T-helper 1 cell treated with Interleukin-12 subunit alpha and Interleukin-12 subunit beta and Interleukin-4 antibody, amounts not matched to agents 30 ng/mL and 1 ng/mL, for 36 hours (primary cell): ENCODE measurements at regions not wholly inside any gene's neighbourhood (a gene's known extent, or its start where the extent isn't known, plus 50 kb on each side); places are given as distances from the start of the nearest gene placed in this dataset.
"Not testable (repeated sequence)": the region's sequence is repeated elsewhere in the genome, so short reads cannot be mapped to it uniquely, and the experiment has no call there.

Source experiments
- intact Hi-C: fragments of 100-400 bp; cut with micrococcal nuclease; formaldehyde crosslinking; loops from one replicate; pipeline ENCODE4 v1.15.1; 2024

DNA sequence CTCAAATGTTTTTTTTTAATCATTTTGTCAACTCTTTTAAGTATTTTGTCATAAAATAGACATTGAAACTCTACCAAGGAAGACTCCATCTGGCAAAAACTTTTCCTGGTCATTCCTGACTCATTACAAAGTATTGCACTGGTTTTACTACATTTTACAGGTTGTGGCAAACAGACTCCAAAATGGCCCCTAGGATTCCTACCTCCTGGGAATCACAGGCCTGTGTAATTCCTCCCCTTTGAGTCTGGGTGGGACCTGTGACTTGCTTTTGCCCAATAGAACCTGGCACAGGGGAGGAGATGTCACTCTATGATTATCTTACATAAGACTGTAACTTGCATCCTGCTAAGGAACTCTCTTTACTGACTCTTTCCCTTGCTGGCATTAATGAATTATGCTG is 123.6 kb upstream of the KCNJ6 start:
- intact Hi-C loops: no loop called here

DNA sequence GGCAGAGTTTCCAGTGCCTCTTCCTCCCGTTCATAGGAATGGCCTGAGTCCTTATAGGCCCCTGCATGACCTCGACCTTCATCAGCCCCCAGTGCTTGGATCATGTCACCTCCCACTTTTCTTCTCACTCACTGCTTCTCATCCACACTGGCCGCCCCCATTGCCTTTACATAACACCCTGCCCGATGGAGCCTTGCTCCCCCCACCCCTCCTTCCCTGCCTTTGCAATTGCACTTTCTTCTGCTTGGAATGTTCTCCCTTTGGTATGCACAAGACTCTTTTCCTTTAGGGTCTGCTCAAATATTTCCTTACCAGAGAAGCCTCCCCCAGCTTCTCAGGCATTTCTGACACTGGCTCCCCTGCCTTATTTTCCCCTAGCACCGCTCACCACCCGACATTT is 125.2 kb upstream of the KCNJ6 start:
- intact Hi-C loops: no loop called here

DNA sequence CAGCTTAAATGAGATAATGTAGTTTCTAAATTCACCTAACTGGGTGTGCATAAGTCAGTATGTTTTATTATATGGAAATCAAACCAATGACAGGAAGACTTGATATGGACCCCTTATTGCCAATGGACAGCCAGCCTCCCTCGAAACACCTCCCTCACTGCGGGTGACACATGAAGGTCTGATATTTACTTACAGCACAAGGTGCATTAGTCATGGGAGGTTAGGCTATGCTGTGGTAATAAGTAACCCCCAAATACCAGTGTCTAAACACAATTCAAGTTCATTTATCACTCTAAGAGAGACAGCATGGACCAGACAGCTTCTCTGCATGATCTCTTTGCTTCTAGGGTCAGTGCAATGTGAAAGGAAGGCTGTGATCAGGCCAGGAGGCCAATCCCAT is 126.0 kb upstream of the KCNJ6 start:
- intact Hi-C loops: no loop called here

DNA sequence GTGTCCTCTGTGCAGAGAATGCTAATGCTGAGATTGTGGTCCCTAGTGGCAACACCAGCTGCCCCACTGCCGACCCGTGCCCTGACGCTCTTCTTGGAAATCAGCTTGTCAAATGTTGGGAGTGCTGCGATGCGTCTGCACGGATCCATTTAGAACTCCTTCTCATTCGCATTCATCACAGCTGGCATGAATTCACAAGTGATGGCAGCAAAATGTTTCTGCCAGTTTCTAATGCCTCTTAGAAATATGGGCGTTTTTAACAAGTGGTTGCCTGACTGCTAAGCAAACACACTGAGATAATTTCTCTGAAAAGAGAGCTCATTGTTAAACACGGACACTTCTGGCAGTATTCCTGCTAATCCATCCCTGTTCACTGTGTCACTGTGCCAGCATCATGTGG is 131.9 kb upstream of the KCNJ6 start:
- intact Hi-C loops: no loop called here

DNA sequence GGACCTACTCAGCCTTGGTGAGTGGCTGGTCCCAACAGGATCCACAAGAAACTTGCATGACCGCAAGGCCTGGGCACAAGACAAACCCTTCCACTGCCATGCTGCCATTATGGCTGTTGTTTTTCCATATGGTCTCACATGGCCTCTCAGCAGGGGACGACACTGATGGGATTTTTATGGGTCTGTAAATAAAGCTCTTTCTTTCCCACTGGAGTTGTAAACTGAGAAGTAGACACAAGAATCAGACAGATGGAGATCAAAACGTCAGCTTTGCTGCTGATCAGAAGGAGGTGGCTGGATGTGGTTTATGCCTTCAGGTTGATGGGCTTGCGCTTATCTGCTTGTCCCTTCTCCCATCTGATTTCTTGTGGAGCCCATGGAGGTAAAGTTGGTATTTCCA is 138.1 kb upstream of the KCNJ6 start:
- intact Hi-C loops: no loop called here

DNA sequence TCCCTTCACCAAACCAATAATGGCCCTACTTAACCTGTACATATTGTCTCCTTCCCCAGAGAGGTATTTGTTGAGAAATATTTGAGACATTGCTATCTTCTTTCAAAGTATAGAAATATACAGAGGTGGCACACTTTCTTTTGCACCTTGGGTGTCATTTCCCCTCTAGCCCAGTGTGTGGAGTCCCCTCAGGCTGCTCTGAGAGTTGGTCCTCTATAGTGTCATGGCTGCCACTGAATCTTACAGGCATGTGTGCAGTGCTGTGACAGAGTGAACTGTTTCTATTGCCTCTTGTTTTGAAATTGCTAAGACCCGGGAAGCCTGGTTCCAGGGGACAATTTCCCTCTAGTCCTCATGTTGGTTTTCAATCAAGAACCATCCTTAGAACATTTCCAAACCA is 140.2 kb upstream of the KCNJ6 start:
- intact Hi-C loops: no loop called here

DNA sequence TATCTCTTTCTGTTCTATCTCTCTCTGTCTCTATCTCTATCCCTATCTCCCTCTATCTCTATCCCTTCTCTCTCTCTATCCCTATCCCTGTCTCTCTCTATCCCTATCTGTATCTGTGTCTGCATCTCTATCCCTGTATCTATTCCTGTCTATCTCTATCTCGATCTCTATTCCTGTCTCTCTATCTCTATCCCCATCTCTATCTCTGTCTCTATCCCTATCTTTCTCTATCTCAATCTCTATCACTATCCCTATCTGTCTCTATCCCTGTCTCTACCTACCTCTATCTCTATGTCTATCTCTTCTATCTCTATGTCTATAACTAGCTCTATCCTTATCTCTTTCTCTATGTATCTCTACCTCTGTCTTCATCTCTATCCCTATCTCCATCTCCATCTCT is 141.4 kb upstream of the KCNJ6 start:
- intact Hi-C loops: no loop called here

DNA sequence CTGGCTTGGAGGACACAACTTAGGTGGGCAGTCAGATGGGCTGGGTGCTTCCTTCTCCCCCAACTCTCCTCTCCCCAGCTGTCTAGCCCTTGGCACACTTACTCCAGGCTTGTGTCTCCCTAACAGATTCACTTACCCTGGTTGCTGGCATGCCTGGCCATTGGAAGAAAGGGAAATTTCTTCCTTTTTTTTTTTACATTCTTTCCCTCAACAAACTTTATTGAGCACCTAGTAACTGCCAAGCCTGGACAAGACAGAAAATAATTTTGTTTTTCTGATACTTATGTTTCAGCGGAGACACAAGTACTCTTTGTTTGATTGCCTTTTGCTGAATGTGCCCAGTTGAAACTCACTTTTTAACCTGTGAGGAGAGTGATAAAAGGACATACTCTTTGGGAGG is 144.3 kb upstream of the KCNJ6 start:
- intact Hi-C loops: no loop called here

DNA sequence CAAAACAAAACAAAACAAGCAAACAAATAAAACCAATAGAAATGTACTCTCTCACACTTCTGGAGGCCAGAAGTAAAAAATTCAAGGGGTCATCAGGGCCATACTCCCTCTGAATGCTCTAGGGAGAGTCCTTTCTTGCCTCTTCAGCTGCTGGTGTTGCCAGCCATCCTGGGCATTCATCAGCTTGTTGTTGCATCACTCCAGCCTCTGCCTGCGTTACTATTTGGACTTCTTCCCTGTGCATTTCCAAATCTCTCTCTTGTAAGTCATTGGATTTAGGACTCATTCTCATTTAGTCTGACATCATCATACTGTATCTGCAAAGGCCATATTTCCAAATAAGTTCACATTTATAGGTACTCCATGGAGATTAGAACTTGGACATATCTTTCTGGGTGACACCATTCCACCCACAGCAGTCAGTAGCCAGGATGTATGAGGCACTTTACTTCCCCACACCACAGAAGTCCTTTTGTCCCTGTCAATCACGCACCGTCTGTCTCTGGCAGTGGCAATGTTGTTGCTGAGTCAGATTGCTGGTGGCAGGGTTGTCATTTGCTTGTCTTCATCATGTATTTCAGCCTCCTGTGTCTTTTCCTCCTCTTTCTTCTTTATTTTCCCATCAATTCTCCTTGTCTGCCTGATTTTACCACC is 151.0 kb upstream of the KCNJ6 start:
- intact Hi-C loops: no loop called here

DNA sequence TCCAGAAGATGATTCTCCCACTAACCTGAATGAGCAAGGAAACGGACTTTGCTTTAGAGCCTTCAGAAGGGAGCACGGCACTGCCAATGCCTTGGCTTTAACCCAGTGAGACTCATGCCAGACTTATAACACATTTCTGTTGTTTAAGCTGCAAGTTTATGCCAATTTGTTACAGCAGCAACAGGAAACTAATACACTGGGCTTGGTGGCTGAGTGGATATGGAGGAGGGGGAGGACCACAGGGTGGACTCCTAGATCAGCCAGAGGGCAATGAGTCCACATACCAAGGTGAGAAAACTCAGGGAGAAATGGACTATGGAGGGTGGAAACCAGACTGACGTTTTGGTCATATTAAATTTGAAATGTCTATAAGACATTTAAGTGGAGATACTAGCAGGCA is 156.2 kb upstream of the KCNJ6 start:
- intact Hi-C loops: no loop called here

DNA sequence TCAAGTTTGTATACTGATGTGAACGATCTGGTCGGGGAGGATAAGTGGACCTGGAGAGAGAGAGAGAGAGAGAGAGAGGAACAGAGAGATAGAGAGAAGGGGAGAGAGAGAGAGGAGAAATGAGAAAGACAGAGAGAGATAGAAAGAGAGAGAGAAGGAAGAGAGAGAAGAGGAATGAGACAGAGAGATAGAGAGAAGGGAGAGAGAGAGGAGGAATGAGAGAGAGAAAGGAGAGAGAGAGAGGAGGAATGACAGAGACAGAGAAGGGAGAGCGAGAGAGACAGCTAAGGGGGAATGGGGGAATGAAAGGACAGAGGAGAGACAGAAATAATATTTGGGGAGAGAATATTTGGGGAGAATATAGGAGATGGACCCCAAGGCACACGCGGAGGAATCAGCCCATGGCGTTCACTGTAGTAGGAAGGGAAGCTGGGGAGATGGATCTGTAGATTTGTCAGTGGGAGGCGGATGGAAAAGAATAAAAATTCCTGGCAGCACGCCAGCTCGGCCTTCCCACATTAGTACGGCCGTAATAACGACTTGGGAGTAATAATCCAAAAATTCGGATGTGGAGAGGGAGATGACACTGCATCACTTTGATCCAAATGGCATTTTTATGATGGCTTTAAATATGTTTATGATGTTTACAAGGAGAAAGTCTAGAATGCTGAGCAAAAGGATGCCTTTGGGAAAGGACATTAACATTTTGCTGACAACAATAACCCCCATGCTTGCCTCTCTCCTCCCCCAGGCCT is 159.8 kb upstream of the KCNJ6 start:
- intact Hi-C loops: no loop called here

DNA sequence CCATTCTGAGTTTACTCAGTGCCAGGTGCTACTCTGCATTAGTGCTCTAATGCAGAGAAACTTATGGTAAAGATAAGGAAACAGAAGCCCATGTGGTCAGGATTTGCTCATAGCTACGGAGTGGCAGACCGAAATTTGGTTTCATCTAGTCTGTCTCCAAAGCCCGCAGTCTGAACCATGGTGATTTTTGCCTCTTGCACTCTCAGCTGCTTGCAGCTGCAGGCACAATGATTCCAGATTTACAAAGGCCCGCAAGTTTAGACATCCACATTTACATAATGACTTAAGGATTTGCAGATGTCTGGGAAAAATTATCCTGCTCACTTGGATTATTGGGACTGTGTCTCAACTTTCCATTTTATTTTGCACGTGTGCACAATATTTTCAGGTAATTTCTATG is 161.3 kb upstream of the KCNJ6 start:
- intact Hi-C loops: no loop called here

DNA sequence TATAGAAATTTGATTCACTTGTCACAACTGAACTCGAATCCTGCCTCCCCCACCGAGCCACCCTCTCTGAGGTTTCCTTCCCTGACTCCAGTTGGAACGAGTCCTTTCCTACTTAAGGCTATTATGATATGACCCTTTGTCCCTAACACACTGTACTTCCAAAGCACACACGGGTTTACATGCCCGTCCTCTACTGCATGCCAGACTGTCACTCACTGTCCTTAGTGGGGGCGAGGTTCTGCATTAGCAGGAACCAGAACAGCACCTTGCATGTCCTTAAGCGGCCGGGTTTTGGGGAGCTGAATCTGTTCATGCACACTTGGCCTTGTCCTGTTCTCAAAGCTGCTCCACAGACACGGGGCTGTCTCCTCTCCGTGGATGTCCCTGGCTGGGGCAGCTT is 164.6 kb upstream of the KCNJ6 start:
- intact Hi-C loops: no loop called here

DNA sequence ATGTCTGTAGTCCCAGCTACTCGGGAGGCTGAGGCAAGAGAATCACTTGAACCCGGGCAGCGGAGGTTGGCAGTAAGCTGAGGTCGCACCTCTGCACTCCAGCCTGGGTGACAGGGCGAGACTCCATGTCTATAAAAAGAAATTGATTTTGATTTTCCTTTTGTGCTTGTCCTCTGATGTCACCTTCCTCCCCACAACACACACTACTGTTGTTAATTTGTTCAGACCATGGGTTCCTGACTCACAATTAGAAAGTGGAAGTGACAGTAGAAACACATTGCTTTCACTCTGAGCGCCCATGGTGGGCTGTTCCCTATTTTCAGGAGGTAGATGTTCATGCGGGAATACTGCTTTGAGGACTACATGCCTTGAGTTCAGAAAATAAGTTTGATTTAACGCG is 165.5 kb upstream of the KCNJ6 start:
- intact Hi-C loops: no loop called here

DNA sequence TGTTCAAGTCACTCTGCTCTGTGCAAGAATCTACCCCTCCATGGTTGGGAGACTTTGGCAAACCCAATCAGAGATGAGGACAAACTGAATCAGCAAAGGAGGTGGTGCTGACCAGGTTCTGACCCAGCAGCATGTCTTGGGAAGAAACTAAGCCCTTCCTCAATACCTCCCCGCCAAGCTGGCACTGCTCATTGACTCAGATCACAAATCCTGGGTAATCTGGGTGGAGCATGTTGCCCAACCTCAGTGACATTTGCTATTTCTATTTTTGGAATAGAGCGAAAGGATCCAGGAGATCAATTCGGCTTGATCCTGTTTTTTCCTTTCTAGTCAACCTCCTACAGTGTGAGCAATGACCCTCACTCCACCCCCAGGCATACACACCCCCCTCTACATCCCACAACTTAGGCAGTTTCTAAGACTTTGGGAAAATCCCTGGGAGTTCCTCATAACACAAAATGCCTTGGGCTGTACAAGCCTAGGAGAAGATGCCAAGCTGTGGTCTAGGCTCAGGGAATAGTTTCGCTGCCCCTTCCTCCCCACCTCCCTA is 166.8 kb upstream of the KCNJ6 start:
- intact Hi-C loops: no loop called here

DNA sequence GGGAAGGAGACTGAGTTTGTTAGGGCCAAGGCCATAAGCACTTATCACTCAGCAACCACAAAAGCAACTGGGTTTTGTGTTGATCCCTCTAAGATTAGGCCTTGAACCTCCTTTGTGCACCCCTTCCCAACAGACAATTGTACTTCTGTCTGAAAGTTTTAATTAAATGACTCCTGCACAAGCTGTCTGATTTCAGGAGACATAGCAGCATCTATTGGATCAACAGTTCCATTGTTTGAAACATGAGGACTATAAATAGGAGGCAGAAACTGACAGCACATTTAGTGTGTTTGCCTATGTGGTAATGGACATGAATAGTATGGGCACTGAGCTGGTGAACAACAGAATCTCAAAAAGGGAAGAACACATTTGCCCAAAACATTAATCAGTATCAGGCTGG is 167.3 kb upstream of the KCNJ6 start:
- intact Hi-C loops: no loop called here

DNA sequence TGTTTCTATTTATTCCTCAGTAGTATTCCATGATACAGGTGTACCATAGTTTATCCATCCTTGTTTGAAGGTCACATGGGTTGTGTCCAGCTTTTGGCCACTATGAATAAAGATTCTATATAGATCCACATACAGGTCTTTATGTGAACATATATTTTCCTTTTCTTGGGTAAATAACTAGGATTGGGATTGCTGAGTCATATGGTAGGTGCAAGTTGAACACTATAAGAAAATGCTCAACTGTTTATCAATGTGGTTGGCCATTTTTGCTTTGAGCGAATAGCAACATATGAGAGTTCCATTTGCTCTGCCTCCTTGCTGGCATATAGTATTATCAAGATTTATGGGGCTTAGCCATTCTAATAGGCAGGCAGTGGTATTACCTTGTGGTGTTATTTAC is 170.2 kb upstream of the KCNJ15 start:
- intact Hi-C loops: no loop called here

DNA sequence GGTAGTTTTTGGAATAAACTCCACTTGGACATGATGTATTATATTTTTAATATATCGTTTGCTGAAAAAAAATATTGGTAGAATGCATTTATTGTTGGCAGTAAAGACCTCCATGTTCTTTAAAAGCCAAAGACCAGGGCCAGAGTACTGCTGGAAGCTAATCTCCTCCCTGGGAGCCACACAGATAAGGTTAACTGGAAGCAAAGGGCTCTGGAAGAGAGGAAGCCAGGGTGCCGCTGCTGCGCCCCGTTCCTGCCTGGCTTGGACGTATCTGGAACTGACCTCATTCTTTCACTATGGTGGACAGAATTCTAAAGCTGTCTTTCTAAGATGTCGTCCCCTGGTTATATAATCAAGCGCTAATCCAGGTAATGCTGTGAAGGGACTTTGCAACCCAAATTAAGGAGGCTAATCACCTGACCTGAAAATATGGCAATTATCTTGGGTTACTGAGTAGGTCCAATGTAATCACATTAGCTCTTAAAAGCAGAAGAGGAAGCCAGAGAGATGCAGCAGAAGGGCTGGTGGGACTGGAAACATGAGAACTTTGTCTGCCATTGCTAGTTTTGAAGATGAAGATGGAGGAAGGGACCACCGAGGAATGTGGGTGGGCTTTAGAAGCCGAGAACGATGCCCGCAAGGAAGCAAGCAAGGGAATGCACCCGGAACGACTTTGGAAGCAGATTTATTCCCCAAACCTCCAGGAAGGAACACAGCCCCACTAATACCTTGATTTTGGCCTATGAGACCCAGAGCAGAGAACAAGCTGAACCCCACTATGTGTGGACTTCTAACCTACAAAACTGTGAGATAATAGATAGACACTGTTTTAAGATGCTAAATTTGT is 167.7 kb upstream of the KCNJ15 start:
- intact Hi-C loops: no loop called here

DNA sequence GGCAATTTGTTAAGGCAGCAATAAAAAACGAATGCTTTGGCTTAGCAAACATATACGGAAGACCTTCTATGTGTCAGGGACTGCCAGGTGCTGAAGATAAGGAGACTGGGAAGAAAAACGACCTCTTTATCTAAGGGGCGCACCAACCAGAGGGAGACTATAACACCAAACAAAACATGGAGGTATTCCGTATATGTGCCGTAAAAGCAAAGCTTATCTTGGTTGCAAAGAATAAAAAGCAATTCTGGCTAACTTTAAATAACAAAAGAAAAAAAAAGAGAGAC is 167.1 kb upstream of the KCNJ15 start:
- intact Hi-C loops: no loop called here

DNA sequence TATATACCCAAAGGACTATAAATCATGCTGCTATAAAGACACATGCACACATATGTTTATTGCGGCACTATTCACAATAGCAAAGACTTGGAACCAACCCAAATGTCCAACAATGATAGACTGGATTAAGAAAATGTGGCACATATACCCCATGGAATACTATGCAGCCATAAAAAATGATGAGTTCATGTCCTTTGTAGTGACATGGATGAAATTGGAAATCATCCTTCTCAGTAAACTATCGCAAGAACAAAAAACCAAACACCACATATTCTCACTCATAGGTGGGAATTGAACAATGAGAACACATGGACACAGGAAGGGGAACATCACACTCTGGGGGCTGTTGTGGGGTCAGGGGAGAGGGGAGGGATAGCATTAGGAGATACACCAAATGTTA is 165.7 kb upstream of the KCNJ15 start:
- intact Hi-C loops: not testable (repeated sequence)

DNA sequence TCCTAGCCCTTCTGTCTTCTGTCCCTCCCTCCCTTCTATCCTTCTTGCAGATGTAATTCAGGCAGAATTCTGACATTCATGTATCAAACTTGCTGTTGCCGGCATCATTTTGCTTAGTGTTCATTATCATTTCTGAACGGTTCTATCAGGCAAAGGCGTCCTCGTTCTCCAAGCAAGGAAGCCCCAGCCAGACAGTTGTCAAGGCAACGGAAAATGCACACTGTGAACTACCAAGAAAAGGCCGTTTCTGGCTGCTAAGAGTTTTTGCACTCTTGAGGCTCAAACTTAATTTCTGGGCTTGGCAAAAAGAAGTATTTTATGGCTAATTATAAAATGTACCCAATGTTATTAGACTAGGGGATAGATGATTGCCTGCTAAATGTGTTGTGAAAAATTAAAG is 164.7 kb upstream of the KCNJ15 start:
- intact Hi-C loops: no loop called here

DNA sequence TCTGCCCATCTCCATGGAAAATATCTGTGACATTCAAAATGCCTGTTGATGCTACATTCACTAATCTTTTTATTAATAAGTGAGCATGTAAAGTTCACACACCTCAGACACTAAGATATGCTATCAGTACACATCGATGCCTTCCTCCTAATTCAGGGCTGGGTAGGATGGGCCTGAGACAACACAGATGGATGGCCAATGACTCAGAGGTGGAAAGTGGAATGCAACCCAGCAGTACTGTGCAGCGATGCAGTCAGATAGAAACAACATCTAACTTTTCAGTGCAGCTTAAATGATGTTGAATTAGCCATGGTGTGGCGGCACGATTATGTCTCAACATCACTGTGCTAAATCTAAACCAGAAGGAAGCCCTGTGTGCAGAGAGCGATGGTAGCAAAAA is 161.6 kb upstream of the KCNJ15 start:
- intact Hi-C loops: no loop called here
